Esophagus squamous epithelium (tissue), 5 donors: ENCODE measurements at regions not wholly inside any gene's neighbourhood (a gene's known extent, or its start where the extent isn't known, plus 50 kb on each side); places are given as distances from the start of the nearest gene placed in this dataset.

Source experiments
- DNase-seq: peaks from one replicate; lab custom pipeline; 2025; lab: John Stamatoyannopoulos, UW
- H3K27ac ChIP-seq, 4 donors: fragments of 200-600 bp; sonication (generic); one replicate each; pipeline ENCODE4 v1.5.1; 2016 to 2019; ENCODE audit warnings: mild to moderate bottlenecking in 1 of 4
- H3K27me3 ChIP-seq, 4 donors: fragments of 200-600 bp; sonication (generic); 1 replicate in 3 of 4; 2 replicates in 1 of 4; pipeline versions ENCODE4 v1.5.1 to v1.6.0; 2017 to 2021; ENCODE audit warnings: antibody characterized with exemption in 1 of 4
- H3K36me3 ChIP-seq, 3 donors: fragments of 200-600 bp; sonication (generic); one replicate each; pipeline ENCODE4 v1.5.1; 2016 to 2019
- H3K4me1 ChIP-seq, 3 donors: fragments of 200-600 bp; sonication (generic); one replicate each; pipeline ENCODE4 v1.5.1; 2017 to 2019
- H3K4me3 ChIP-seq, 4 donors: fragments of 200-600 bp; sonication (generic); 1 replicate in 3 of 4; 2 replicates in 1 of 4; pipeline ENCODE4 v1.5.1; 2016 to 2019; ENCODE audit warnings: mild to moderate bottlenecking in 2 of 4, moderate library complexity in 1 of 4
- H3K9me3 ChIP-seq, 3 donors: fragments of 200-600 bp; sonication (generic); one replicate each; pipeline ENCODE4 v1.5.1; 2016 to 2019
- CTCF ChIP-seq, 6 experiments: fragments of 450-650 bp in 4 of 6; fragments of 200-600 bp in 2 of 6; sonication (generic) in 2 of 6; IDR thresholded peaks; one replicate each; pipeline ENCODE4 v1.5.1; 2016 to 2019; ENCODE audit warnings: antibody characterized with exemption in 6 of 6, mild to moderate bottlenecking in 4 of 6, moderate library complexity in 4 of 6
- POLR2A ChIP-seq, 4 donors: fragments of 450-650 bp; IDR thresholded peaks; one replicate each; pipeline ENCODE4 v1.6.1; 2017; ENCODE audit warnings: antibody characterized with exemption in 4 of 4, mild to moderate bottlenecking in 4 of 4, moderate library complexity in 3 of 4
- whole genome bisulfite sequencing, 2 donors: methylation state at CpG; one replicate each; pipeline ENCODE4 v1.1.5; 2018; 5-methylcytosine and 5-hydroxymethylcytosine counted together
- intact Hi-C: fragments of 100-400 bp; cut with DNase I; formaldehyde crosslinking; loops from one replicate; pipeline ENCODE4 v1.15.0; 2022
- donor health status: DM: yes; HTN: yes; CAD: no.

- TF ChIP-seq POLR2A (IDR thresholded peaks at IDR 0.05), result no peak
- TF ChIP-seq CTCF (IDR thresholded peaks at IDR 0.05), result no peak
- no peaks in the 10 kb centered on the region for H3K27me3 ChIP-seq
- WGBS, 2 donors, result 42 to 49% methylated on average over 3 to 4 of the region's 4 CpGs
- no peak for DNase-seq
- no peak overlapping the region for H3K27ac ChIP-seq
- no peak overlapping the region for H3K4me3 ChIP-seq
- H3K36me3 ChIP-seq, result no peaks in the 10 kb centered on the region
- H3K4me1 ChIP-seq, result no peaks in the 10 kb centered on the region
- no peaks in the 10 kb centered on the region for H3K9me3 ChIP-seq
- intact Hi-C loops, result no loop called here
These were observed 190.1 kb upstream of the SALL1 start for GRCh38 chr16:51341204-51341603.

GRCh38 chr16:51337662-51338061 lies 186.6 kb upstream of the SALL1 start:
- Histone ChIP-seq H3K27me3 (no peaks in the 10 kb centered on the region), H3K4me3 (no peak overlapping the region), H3K9me3 (no peaks in the 10 kb centered on the region), H3K4me1 (no peaks in the 10 kb centered on the region), H3K36me3 (no peaks in the 10 kb centered on the region), H3K27ac (no peak overlapping the region)
- TF ChIP-seq POLR2A (IDR thresholded peaks at IDR 0.05) (no peak), CTCF (IDR thresholded peaks at IDR 0.05) (peak in 1 of 6 experiments; percentile 4)
- 61 to 65% methylated on average over 3 of the region's 3 CpGs for WGBS, 2 donors
- DNase-seq, result no peak
- intact Hi-C loops, result no loop called here

GRCh38 chr16:51328733-51329132 lies 177.7 kb upstream of the SALL1 start:
- H3K9me3 ChIP-seq, result no peaks in the 10 kb centered on the region
- no peak for TF ChIP-seq CTCF (IDR thresholded peaks at IDR 0.05)
- H3K4me1 ChIP-seq, result no peaks in the 10 kb centered on the region
- H3K4me3 ChIP-seq, result no peak overlapping the region
- 57 to 64% methylated on average over 7 of the region's 7 CpGs for WGBS, 2 donors
- no peak overlapping the region for H3K27ac ChIP-seq
- no peaks in the 10 kb centered on the region for H3K27me3 ChIP-seq
- intact Hi-C loops, result no loop called here
- no peak for DNase-seq
- H3K36me3 ChIP-seq, result no peaks in the 10 kb centered on the region

GRCh38 chr16:51327001-51327400 lies 175.9 kb upstream of the SALL1 start:
- WGBS, 2 donors, result 55 to 62% methylated on average over 2 of the region's 2 CpGs
- intact Hi-C loops, result no loop called here

More at GRCh38 chr16:51327001-51327400, 175.9 kb upstream of the SALL1 start:
- TF ChIP-seq CTCF (IDR thresholded peaks at IDR 0.05), result no peak
- TF ChIP-seq POLR2A (IDR thresholded peaks at IDR 0.05), result no peak
- no peak for DNase-seq
- H3K4me1 ChIP-seq, result no peaks in the 10 kb centered on the region
- H3K27ac ChIP-seq, result no peak overlapping the region
- H3K36me3 ChIP-seq, result no peaks in the 10 kb centered on the region
- no peaks in the 10 kb centered on the region for H3K9me3 ChIP-seq
- no peaks in the 10 kb centered on the region for H3K27me3 ChIP-seq
- no peak overlapping the region for H3K4me3 ChIP-seq
